ENCODE measurements at regions not wholly inside any gene's neighbourhood (a gene's known extent, or its start where the extent isn't known, plus 50 kb on each side); places are given as distances from the start of the nearest gene placed in this dataset.

GRCh38 chr2:221153226-221153625 lies 418.9 kb downstream of the EPHA4 start:
- no peak for DNase-seq

GRCh38 chr2:221154176-221154575 lies 417.9 kb downstream of the EPHA4 start:
- no peak for DNase-seq

GRCh38 chr2:221156062-221156734 lies 415.9 kb downstream of the EPHA4 start:
- no peak for DNase-seq

- DNase-seq: no peak
These were observed 410.9 kb downstream of the EPHA4 start for GRCh38 chr2:221161186-221161585.

- DNase-seq: no peak
These were observed 405.8 kb downstream of the EPHA4 start for GRCh38 chr2:221166292-221166691.

- no peak for DNase-seq
These were observed 404.5 kb downstream of the EPHA4 start for GRCh38 chr2:221167561-221167960.

GRCh38 chr2:221169724-221170123 lies 402.4 kb downstream of the EPHA4 start:
- no peak for DNase-seq

- DNase-seq: no peak
These were observed 401.6 kb downstream of the EPHA4 start for GRCh38 chr2:221170548-221170947.

GRCh38 chr2:221176667-221177066 lies 395.4 kb downstream of the EPHA4 start:
- DNase-seq: no peak

- DNase-seq: no peak
These were observed 394.0 kb downstream of the EPHA4 start for GRCh38 chr2:221178139-221178538.

- no peak for DNase-seq
These were observed 385.2 kb downstream of the EPHA4 start for GRCh38 chr2:221186873-221187272.

- no peak for DNase-seq
These were observed 382.6 kb downstream of the EPHA4 start for GRCh38 chr2:221189431-221190067.

GRCh38 chr2:221195829-221196228 lies 376.3 kb downstream of the EPHA4 start:
- DNase-seq: no peak

GRCh38 chr2:221197225-221197856 lies 374.8 kb downstream of the EPHA4 start:
- DNase-seq: no peak

GRCh38 chr2:221198309-221198708 lies 373.8 kb downstream of the EPHA4 start:
- no peak for DNase-seq

GRCh38 chr2:221200184-221200839 lies 371.8 kb downstream of the EPHA4 start:
- no peak for DNase-seq

- DNase-seq: no peak
These were observed 369.7 kb downstream of the EPHA4 start for GRCh38 chr2:221202431-221202830.

GRCh38 chr2:221203125-221203524 lies 369.0 kb downstream of the EPHA4 start:
- no peak for DNase-seq

GRCh38 chr2:221203856-221204255 lies 368.2 kb downstream of the EPHA4 start:
- no peak for DNase-seq

- no peak for DNase-seq
These were observed 367.4 kb downstream of the EPHA4 start for GRCh38 chr2:221204699-221205098.

- no peak for DNase-seq
These were observed 366.9 kb downstream of the EPHA4 start for GRCh38 chr2:221205103-221205673.

GRCh38 chr2:221210686-221211085 lies 361.4 kb downstream of the EPHA4 start:
- DNase-seq: no peak

GRCh38 chr2:221211653-221212052 lies 360.5 kb downstream of the EPHA4 start:
- no peak for DNase-seq
